HCT116 (cell line): ENCODE measurements at regions not wholly inside any gene's neighbourhood (a gene's known extent, or its start where the extent isn't known, plus 50 kb on each side); places are given as distances from the start of the nearest gene placed in this dataset.

Experiments used
- ATAC-seq: fragments of 200-7000 bp; cut with Tn5 transposase; 2 replicates; pipeline ENCODE4 v1.9.1; 2020; ENCODE audit warnings: mild to moderate bottlenecking, moderate library complexity
- BruUV-seq: library from RNA; stranded (reverse); fragments of 400-500 nt; replicated peaks from 2 replicates; lab custom pipeline; 2021; lab: Mats Ljungman, UMichigan
- CTCF ChIA-PET: fragments of 300-600 bp; sonication (Branson Sonifier 250); formaldehyde crosslinking; loops from one replicate; lab custom pipeline; 2021; ENCODE audit warnings: antibody characterized with exemption; lab: Charles Lee
- POLR2A ChIA-PET: fragments of 300-600, 350-600 bp; sonication (Branson Sonifier 250); formaldehyde crosslinking; loops from one replicate; lab custom pipeline; 2021; ENCODE audit warnings: antibody characterized with exemption; lab: Charles Lee
- RAD21 ChIA-PET, 2 experiments: fragments of 300-600 bp; sonication (Branson Sonifier 250); formaldehyde crosslinking; loops; one replicate each; lab custom pipeline; 2023; ENCODE audit warnings: low total read pairs in 2 of 2; ENCODE audit not compliant: uncharacterized antibody in 2 of 2, unreplicated experiment in 2 of 2, low non-redundant PET in 1 of 2; lab: Charles Lee
- DNase-seq: peaks from one replicate; pipeline ENCODE4 v3.0.0-alpha.2; 2010; ENCODE audit warnings: low read depth, low spot score
- H2AFZ ChIP-seq: fragments of 200-600 bp; shearing (Covaris generic), sonication (generic); 2 replicates; pipeline ENCODE4 v1.6.1; 2017; ENCODE audit warnings: low read depth, mixed run types, mixed read lengths, antibody characterized with exemption, low read length; ENCODE audit not compliant: poor library complexity, severe bottlenecking
- H3K27ac ChIP-seq: 2 replicates; pipeline ENCODE4 v1.5.1; 2012; ENCODE audit warnings: low read depth, low read length
- H3K27me3 ChIP-seq: fragments of 200-600 bp; sonication (generic); 2 replicates; pipeline ENCODE4 v1.6.1; 2016; ENCODE audit warnings: mixed run types, low read length, mixed read lengths; ENCODE audit not compliant: insufficient read depth
- H3K36me3 ChIP-seq, 2 experiments: fragments of 200-500 bp in 1 of 2; fragments of 200-600 bp in 1 of 2; sonication (Bioruptor generic) in 1 of 2; sonication (generic) in 1 of 2; 2 replicates each; pipeline versions ENCODE4 v1.5.1 to v1.6.1; 2014 to 2016; ENCODE audit warnings: low read length in 2 of 2, inconsistent platforms in 1 of 2, mixed read lengths in 1 of 2, mixed run types in 1 of 2; ENCODE audit not compliant: insufficient read depth in 2 of 2, control insufficient read depth in 1 of 2
- H3K4me1 ChIP-seq, 2 experiments: fragments of 200-600 bp in 1 of 2; sonication (generic) in 1 of 2; 2 replicates each; pipeline versions ENCODE4 v1.5.1 to v1.6.1; 2012 to 2017; ENCODE audit warnings: low read length in 2 of 2, inconsistent platforms in 1 of 2, mild to moderate bottlenecking in 1 of 2, mixed read lengths in 1 of 2, mixed run types in 1 of 2, moderate library complexity in 1 of 2; ENCODE audit not compliant: insufficient read depth in 2 of 2, control insufficient read depth in 1 of 2
- H3K4me2 ChIP-seq: fragments of 200-600 bp; sonication (generic); 2 replicates; pipeline ENCODE4 v1.6.1; 2017; ENCODE audit warnings: mixed run types, low read length, mixed read lengths
- H3K4me3 ChIP-seq, 2 experiments: fragments of 200-600 bp in 1 of 2; sonication (generic) in 1 of 2; replicated peaks in 1 of 2; 2 replicates each; pipeline ENCODE4 v1.5.1; 2011 to 2016; ENCODE audit warnings: low read length in 2 of 2, control low read depth in 1 of 2, low read depth in 1 of 2, mild to moderate bottlenecking in 1 of 2, mixed read lengths in 1 of 2, mixed run types in 1 of 2
- H3K79me2 ChIP-seq: fragments of 200-600 bp; sonication (generic); 2 replicates; pipeline ENCODE4 v1.6.1; 2017; ENCODE audit warnings: mild to moderate bottlenecking, mixed run types, low read length, moderate library complexity, mixed read lengths; ENCODE audit not compliant: insufficient read depth
- H3K9ac ChIP-seq: fragments of 200-600 bp; sonication (generic); 2 replicates; pipeline ENCODE4 v1.6.1; 2016; ENCODE audit warnings: low read length, mixed read lengths
- H3K9me2 ChIP-seq: fragments of 200-600 bp; sonication (generic), shearing (Covaris generic); 2 replicates; pipeline ENCODE4 v1.6.1; 2017; ENCODE audit warnings: mixed run types, mild to moderate bottlenecking, moderate library complexity; ENCODE audit not compliant: insufficient read depth
- H3K9me3 ChIP-seq, 2 experiments: fragments of 200-500 bp in 1 of 2; fragments of 200-600 bp in 1 of 2; sonication (Bioruptor generic) in 1 of 2; sonication (generic) in 1 of 2; 2 replicates each; pipeline ENCODE4 v1.6.1; 2014 to 2017; ENCODE audit warnings: low read length in 2 of 2, mixed read lengths in 2 of 2, inconsistent platforms in 1 of 2, low read depth in 1 of 2, mild to moderate bottlenecking in 1 of 2, mixed run types in 1 of 2, moderate library complexity in 1 of 2; ENCODE audit not compliant: control insufficient read depth in 1 of 2, insufficient read depth in 1 of 2
- H4K20me1 ChIP-seq: fragments of 200-600 bp; sonication (generic), shearing (Covaris generic); 2 replicates; pipeline ENCODE4 v1.6.1; 2017; ENCODE audit warnings: mixed run types, mild to moderate bottlenecking, moderate library complexity; ENCODE audit not compliant: insufficient read depth
- EGR1 ChIP-seq: IDR thresholded peaks from 2 replicates; pipeline ENCODE4 v1.6.1; 2012; ENCODE audit warnings: low read depth
- EZH2 ChIP-seq: fragments of 200-600 bp; sonication (generic); IDR thresholded peaks from 2 replicates; pipeline ENCODE4 v1.6.1; 2017; ENCODE audit warnings: antibody characterized with exemption, mixed run types
- FOSL1 ChIP-seq: IDR thresholded peaks from 2 replicates; pipeline ENCODE4 v1.6.1; 2012; ENCODE audit warnings: low read depth
- MAX ChIP-seq: IDR thresholded peaks from 2 replicates; pipeline ENCODE4 v1.6.1; 2012
- POLR2A ChIP-seq: IDR thresholded peaks from 2 replicates; pipeline ENCODE4 v1.7.0; 2011; ENCODE audit warnings: borderline replicate concordance; ENCODE audit not compliant: insufficient read depth, insufficient read length; ENCODE audit errors: extremely low read depth
- SRF ChIP-seq: IDR thresholded peaks from 2 replicates; pipeline ENCODE4 v1.6.1; 2012; ENCODE audit warnings: low read depth
- TCF7L2 ChIP-seq: IDR thresholded peaks from 2 replicates; pipeline ENCODE4 v1.7.0; 2011; ENCODE audit warnings: borderline replicate concordance, inconsistent platforms; ENCODE audit not compliant: insufficient read depth, insufficient read length; ENCODE audit errors: extremely low read depth
- intact Hi-C: fragments of 100-400 bp; cut with micrococcal nuclease; formaldehyde crosslinking; loops from 2 replicates; pipeline ENCODE4 v1.10.0; 2022

GRCh38 chr7:122217125-122217524 lies 73.1 kb upstream of the AASS start:
- Histone ChIP-seq H4K20me1 (no peaks in the 10 kb centered on the region), H3K27ac (no peak overlapping the region), H3K36me3 (no peaks in the 10 kb centered on the region), H2AFZ (no peak overlapping the region), H3K9me3 (no peaks in the 10 kb centered on the region), H3K9me2 (no peaks in the 10 kb centered on the region), H3K9ac (no peak overlapping the region), H3K4me1 (no peaks in the 10 kb centered on the region), H3K4me2 (no peak overlapping the region), H3K4me3 (no peak overlapping the region), H3K79me2 (no peaks in the 10 kb centered on the region), H3K27me3 (no peaks in the 10 kb centered on the region)
- TF ChIP-seq FOSL1 (no peak), TCF7L2 (no peak), EZH2 (no peak)
- DNase-seq (no peak), ATAC-seq (no peak)
- ChIA-PET POLR2A (no interaction called here), CTCF (interaction anchor here (0.7 to 0.9 kb wide), 2 partner anchors 206 to 316 kb away, joined by 3 read pairs; no protein-coding TSS in a partner anchor), RAD21 (no interaction called here)
- no TSS peak for BruUV-seq
- intact Hi-C loops = loop anchor here (5.0 kb wide), 2 partner anchors 125 to 935 kb away; no protein-coding TSS in a partner anchor

GRCh38 chr7:122212754-122213153 lies 68.7 kb upstream of the AASS start:
- H4K20me1 ChIP-seq = no peaks in the 10 kb centered on the region
- RAD21 ChIA-PET = no interaction called here
- no peaks in the 10 kb centered on the region for H3K79me2 ChIP-seq
- no peaks in the 10 kb centered on the region for H3K27me3 ChIP-seq
- no peak overlapping the region for H3K9ac ChIP-seq
- DNase-seq = no peak
- intact Hi-C loops = no loop called here
- no peak for TF ChIP-seq MAX
- no peak for TF ChIP-seq POLR2A
- no peak for TF ChIP-seq EGR1
- TF ChIP-seq TCF7L2 = no peak
- TF ChIP-seq SRF = no peak
- no peaks in the 10 kb centered on the region for H3K9me3 ChIP-seq
- H3K9me2 ChIP-seq = no peaks in the 10 kb centered on the region
- POLR2A ChIA-PET = no interaction called here
- no peaks in the 10 kb centered on the region for H3K4me1 ChIP-seq
- no peak overlapping the region for H3K4me2 ChIP-seq
- H3K36me3 ChIP-seq = no peaks in the 10 kb centered on the region
- no peak overlapping the region for H3K27ac ChIP-seq
- no peak overlapping the region for H2AFZ ChIP-seq
- CTCF ChIA-PET = no interaction called here
- no peak overlapping the region for H3K4me3 ChIP-seq
- no peak for ATAC-seq
- no TSS peak for BruUV-seq
